Esophagus mucosa (tissue), 1 donor: ENCODE measurements at regions not wholly inside any gene's neighbourhood (a gene's known extent, or its start where the extent isn't known, plus 50 kb on each side); places are given as distances from the start of the nearest gene placed in this dataset.
A peak's percentile ranks its signal among the peaks of the same experiment; 100 is the strongest.
"Not testable (repeated sequence)": the region's sequence is repeated elsewhere in the genome, so short reads cannot be mapped to it uniquely, and the experiment has no call there.

Experiments used
- ATAC-seq: fragments of 200-7000 bp; cut with Tn5 transposase; one replicate; pipeline ENCODE4 v1.9.1; 2020
- donor health status: DM: yes; HTN: yes; CAD: no.

DNA sequence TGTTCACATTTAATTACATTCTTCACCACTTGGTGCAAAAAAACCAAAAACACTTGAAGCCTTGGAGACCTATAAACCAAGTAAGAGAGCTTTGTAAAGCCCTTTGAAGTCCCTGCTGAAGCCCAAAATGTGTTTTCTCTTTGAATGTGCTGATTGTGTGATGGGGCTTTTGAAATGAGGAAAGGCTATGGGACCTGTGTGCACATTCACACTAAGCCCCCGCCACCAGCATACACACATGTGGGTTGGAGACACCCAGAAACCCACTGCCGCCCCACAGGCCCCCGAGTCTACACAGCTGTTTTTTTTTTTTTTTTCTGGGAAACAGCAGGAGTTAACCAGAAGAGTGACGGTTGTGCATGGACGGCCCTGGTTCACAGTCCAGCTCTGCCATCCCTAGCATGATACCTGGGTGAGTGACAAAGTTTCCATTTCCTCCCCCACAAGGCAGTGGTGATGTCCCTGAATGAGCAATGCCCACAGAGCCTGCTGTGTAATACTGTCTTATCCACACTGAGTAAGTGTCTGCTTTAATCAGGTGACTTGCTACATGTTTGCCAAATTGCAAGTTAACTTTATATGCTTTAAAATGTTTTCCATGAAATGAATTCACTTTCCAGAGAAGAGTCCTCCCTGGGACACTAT is 154.6 kb upstream of the GDF10 start:
- ATAC-seq = peak; percentile 61

GRCh38 chr10:47146572-47146971 is 153.4 kb upstream of the GDF10 start:
- ATAC-seq = peak; percentile 93

DNA sequence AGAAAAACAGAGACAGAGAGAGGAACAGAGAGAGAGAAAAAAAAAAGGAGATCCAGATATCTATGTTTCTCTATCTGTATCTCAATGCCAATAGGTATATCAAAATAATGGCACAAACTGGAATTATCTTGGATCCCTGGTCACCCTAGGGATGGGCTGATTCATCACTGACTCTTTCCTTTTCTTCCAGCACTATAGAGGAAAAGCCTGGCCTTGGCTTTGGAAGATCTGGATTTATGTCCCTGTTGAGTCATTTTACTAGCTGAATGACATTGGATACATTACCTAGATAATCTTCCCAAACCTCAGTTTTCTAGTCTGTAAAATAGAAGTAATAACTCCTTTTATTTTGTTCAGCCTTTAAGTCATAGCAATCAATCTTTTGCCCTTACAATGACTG is 152.8 kb upstream of the GDF10 start:
- ATAC-seq = no peak

DNA sequence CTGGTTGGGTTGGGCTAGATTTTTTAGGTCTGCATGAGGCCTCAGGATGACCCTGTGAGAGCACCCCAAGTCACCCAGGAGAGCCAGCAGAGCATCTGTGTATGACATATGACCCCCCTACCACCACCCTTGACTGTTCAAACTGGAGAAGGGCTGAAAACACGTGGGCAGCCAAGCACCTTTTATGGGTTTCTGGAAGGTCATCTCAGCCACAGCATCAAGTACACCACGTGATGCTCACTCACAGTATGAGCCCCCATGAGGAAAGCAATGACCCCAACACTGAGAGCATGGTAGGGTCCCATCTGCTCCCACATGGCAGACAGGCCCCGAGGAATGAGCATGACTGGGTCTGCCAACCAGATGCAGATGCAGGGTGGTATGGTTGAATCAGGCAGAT is 149.4 kb upstream of the GDF10 start:
- no peak for ATAC-seq

DNA sequence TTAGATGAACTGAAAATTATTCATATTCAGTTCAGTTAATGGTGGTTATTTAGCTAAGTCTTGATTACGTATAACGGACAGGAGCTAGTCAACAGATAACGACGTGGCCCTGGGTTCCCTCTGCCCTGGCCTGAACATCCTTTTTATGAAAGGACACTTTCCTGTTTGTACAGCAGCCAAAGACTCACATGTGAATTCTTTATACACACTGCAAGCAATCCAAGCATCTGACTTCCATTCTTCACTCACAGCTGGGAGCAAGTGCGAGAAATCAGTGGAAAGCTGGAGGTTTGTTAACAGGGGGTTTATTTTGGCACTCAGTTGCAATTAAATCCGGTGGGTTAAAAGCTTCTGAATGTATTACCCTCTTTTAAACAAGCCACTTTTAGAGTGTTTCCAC is 148.1 kb upstream of the GDF10 start:
- no peak for ATAC-seq

DNA sequence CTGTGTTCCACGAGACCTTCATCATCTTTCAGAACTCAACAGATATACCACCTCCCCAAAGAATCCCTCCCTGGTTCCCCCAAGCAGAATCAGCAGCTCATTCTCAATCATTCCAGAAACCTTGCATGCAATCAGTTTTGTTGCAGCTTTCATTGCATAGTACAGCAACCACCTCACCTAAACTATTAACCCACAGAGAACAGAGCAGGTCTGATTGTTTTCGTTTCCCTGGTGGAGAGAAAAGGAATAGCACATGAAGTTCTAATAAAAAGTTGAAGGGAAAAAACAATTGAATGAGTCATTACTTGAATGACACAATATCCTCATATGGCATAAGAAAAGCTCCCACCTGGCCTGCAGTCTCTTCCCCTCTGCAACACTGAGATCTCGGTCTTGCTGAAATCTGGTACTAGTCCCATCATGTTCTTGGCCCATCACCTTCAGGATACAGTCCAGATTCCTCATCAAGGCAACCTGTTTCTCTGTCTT is 147.1 kb upstream of the GDF10 start:
- ATAC-seq = peak; percentile 89

DNA sequence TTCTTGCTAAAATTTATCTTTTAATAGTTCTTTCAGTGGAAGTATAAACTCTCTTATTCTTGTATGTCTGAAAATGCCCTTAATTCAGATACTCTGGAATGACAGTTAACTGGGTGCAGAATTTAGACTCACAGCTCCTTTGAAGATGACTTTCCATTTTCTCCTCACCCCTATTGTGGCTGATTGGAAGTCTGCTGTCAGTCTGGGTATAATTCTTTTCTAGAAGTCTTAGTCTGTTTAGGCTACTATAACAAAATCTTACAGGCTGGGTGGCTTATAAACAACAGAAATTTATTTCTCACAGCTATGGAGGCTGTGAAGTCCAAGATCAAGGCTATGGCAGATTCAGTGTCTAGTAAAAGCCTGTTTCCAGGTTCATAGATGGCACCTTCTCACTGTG is 145.2 kb upstream of the GDF10 start:
- no peak for ATAC-seq

- no peak for ATAC-seq
These were observed 143.1 kb upstream of the GDF10 start for GRCh38 chr10:47156873-47157272.

- ATAC-seq = no peak
These were observed 141.6 kb upstream of the GDF10 start for GRCh38 chr10:47158116-47159071.

DNA sequence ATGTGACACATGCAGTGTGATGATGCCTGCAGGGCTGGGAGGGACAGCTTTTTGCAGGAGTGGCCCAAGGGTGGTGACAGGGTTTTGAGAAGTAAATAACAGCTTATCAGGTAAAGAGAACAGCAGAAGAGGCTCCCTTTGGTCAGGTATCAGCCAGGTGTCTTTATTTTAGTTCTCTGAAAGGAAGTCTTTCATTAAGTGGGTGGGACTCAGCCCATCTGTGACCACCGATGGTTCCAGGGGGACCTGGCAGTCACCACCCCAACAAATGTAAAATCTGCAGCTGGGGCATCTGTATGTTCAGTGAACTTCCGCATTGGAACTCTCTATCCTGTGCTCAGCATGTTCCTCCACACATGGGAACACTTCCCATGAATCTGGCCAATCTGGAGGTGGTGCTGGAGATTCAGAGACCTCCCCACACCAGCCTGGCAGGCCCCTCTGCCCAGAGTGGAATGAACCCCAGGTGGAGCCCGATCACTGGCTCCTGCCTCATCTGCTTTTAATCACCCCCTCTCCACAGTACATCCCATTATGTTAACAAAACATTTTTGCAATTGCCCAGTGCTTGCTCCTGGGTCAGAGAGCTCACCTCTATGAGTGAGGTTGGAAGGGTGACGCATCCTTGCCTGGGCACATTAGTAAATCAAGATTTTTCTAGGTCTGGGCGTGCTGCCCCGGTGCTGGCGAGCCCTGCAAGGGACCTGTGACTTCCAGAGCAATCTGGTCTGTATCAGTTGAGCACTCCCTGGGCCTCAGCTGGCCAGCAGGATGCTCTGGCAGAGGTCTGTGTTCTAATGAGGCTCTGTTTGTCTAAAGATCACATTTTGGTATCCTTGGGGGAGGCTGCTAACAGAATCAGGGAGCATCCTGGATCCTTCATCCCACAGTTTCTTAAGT is 140.4 kb upstream of the GDF10 start:
- ATAC-seq = no peak

- no peak for ATAC-seq
These were observed 139.6 kb upstream of the GDF10 start for GRCh38 chr10:47160261-47160908.

DNA sequence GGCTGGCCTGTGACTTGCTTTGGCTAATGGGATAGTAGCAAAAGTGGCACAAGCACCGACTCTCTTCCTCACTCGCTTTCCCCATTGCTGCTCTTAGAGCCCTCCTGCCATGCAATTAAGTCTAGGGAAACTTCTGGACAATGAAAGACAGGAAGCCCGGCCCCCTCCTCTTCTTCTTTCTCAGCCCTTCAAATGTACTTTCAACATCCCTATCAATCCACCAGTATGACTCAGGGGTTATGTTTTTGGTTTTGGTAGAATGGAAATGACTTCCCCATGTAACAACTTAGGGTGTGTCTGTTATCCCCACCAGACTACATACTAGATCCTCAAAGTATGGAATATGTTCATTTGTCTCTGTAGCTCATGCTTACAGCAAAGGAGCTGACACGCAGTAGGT is 139.0 kb upstream of the GDF10 start:
- no peak for ATAC-seq

DNA sequence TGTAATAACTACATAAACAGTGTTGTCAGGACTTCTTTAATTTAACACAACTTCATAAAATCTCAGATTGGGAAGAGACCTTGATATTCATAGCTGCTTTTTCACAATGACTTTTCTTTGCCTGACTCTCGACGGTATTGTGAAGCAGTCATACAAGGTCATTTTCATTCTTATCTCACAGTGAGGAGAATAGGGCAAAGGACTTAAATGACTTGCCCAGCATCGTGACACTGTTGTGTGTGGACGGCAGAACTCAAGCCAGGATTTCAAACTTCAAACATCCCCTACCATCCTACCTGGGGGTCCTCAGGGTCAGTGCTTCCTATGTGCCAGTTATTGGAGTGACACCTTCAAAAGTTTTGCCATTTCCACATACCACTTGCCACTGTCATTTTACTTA is 138.5 kb upstream of the GDF10 start:
- ATAC-seq = no peak

DNA sequence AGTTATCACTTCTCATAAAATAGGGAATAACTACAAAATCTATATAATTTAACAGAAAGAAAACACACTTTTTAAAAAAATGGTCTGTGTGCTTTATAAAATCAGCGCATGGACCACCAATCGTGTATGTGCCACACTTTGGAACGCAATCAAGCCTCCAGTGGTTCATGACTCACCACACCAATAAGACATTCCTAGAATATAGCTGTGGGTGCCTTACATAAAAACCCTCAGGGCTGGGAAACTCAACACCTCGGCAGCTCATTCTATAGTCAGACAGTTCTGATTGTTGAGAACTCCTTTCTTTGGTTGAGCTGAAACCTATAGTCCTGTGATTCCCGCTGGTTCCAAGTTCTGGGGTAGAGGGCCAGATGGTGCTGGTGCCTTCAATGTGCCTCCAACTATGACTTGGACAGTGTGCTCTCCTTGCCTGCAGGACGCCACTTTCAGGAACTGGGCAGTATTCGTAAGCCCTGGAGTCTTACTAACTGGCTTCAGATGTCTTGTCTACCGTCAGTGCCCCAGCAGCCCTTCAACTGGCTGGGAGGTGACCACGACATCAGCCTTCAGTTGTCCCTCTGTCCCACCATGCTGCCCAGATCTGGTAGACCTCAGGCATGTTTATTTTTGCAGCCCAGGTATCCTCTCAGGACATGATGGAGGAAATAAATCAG is 135.7 kb upstream of the GDF10 start:
- ATAC-seq = no peak

DNA sequence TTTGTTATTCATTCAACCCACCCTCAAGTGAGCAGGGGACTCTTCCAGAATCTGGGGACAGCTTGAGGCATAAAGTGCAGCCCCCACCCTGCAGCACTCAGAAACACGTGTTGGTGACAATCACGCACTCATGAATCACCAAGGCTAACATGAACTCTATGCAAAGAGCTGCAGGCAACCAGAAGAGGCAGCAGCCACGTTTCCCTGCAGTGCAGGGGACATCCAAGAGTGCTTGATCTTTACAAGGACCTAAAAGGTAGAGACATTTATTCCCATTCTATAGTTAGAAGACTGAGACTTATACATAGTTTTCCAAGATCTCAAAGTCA is 135.2 kb upstream of the GDF10 start:
- ATAC-seq = no peak

DNA sequence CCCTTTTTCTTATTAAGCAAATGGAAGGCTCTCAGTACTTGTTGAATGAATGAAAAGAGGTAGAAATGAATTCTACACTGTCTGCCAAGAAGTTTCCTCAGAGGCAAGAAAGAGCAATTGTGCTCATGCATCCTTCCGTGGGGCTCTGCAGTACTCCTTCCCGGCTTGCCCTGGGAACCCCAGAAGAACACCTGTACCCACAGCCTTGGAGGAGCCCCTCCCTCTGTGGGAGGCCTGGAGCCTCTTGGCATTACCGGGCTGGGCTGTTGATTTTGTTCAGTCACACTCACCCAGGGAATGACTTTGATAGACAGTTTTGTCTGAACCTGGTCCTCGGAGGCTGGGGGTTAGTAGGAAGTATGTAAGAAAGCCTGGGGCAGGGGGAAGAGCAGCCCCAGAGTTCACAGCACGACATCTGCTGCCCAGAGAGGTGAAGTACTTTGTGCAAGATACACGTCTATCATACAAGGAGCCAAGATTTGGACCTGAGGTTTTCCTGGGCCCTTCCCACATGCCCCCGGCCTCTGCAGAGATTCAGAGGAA is 134.8 kb upstream of the GDF10 start:
- peak; percentile 7 for ATAC-seq

- peak; percentile 76 for ATAC-seq
These were observed 134.1 kb upstream of the GDF10 start for GRCh38 chr10:47165711-47166404.

DNA sequence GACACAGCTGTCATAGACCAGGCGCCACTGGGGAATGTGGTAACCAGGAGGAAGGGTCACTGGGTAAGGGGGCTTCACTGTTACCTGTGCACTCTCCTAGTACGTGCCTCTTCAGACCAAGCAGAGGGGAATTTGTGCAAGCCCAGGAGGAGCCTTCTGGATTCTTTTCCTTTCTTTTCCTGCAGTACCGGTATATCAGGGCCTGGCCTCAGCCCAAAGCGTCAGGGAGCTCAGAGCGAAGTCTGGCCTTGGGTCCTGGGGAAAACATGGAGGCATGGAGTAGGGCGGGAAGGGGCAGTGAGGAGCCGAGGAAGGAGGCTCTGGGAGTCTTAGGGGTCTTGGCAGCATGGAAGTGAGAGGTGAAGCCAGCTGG is 133.6 kb upstream of the GDF10 start:
- peak; percentile 72 for ATAC-seq

- not testable (repeated sequence) for ATAC-seq
These were observed 133.0 kb upstream of the GDF10 start for GRCh38 chr10:47166808-47167581.

- ATAC-seq = no peak
These were observed 132.4 kb upstream of the GDF10 start for GRCh38 chr10:47167591-47167990.
